22Rv1 (cell line): ENCODE measurements at regions not wholly inside any gene's neighbourhood (a gene's known extent, or its start where the extent isn't known, plus 50 kb on each side); places are given as distances from the start of the nearest gene placed in this dataset.

Experiments used
- ZFX ChIP-seq: fragments of 450-650 bp; IDR thresholded peaks from 2 replicates; pipeline ENCODE4 v1.6.1; 2017; ENCODE audit warnings: antibody characterized with exemption, borderline replicate concordance
- TF ChIP-seq, protein P1 (sequence below): fragments of 450-650 bp; IDR thresholded peaks from 2 replicates; pipeline ENCODE4 v1.5.1; 2017; ENCODE audit warnings: mild to moderate bottlenecking

DNA sequence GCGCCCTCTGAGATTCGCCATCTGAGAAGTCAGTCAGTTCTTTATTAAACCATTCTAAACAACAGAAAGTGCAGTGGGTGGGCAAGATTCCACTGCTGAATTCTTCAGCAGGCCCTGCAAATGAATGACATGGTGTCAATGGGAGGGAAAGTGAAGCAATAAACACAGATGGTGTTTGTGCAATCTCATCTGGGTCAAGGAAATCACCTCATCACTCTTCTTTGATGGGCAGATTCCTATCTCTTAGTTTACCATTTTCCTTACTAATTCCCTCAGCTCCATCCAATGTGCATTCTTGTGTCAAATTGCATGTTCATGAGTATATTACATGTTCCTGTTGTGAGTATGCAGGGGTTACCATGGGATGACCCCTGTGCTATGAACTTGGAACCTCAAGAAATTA, 100.7 kb upstream of the CYP1B1 start:
- TF ChIP-seq, protein P1, sequence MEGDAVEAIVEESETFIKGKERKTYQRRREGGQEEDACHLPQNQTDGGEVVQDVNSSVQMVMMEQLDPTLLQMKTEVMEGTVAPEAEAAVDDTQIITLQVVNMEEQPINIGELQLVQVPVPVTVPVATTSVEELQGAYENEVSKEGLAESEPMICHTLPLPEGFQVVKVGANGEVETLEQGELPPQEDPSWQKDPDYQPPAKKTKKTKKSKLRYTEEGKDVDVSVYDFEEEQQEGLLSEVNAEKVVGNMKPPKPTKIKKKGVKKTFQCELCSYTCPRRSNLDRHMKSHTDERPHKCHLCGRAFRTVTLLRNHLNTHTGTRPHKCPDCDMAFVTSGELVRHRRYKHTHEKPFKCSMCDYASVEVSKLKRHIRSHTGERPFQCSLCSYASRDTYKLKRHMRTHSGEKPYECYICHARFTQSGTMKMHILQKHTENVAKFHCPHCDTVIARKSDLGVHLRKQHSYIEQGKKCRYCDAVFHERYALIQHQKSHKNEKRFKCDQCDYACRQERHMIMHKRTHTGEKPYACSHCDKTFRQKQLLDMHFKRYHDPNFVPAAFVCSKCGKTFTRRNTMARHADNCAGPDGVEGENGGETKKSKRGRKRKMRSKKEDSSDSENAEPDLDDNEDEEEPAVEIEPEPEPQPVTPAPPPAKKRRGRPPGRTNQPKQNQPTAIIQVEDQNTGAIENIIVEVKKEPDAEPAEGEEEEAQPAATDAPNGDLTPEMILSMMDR: no peak
- TF ChIP-seq ZFX: no peak
